Spinal cord (tissue), 9 donors: ENCODE measurements at regions not wholly inside any gene's neighbourhood (a gene's known extent, or its start where the extent isn't known, plus 50 kb on each side); places are given as distances from the start of the nearest gene placed in this dataset.

Experiments
- DNase-seq, 6 donors: peaks; one replicate each; pipeline versions ENCODE4 v3.0.0 to v3.0.0-alpha.2; 2013 to 2015; ENCODE audit warnings: low spot score in 6 of 6, low read depth in 4 of 6
- H3K27ac ChIP-seq: one replicate; pipeline ENCODE4 v1.5.1; 2013; ENCODE audit warnings: low read depth, low read length, control low read depth
- H3K27me3 ChIP-seq: one replicate; pipeline ENCODE4 v1.6.1; 2013; ENCODE audit warnings: low read length; ENCODE audit not compliant: control insufficient read depth, insufficient read depth
- H3K36me3 ChIP-seq: one replicate; pipeline ENCODE4 v1.6.1; 2013; ENCODE audit warnings: low read length; ENCODE audit not compliant: control insufficient read depth, insufficient read depth
- H3K4me1 ChIP-seq: one replicate; pipeline ENCODE4 v1.6.1; 2013; ENCODE audit warnings: low read length; ENCODE audit not compliant: control insufficient read depth, insufficient read depth
- H3K4me3 ChIP-seq: one replicate; pipeline ENCODE4 v1.5.1; 2013; ENCODE audit warnings: low read depth, low read length, control low read depth
- H3K9me3 ChIP-seq: one replicate; pipeline ENCODE4 v1.6.1; 2013; ENCODE audit warnings: low read length; ENCODE audit not compliant: control insufficient read depth, insufficient read depth
- WGBS: methylation state at CpG from one replicate; pipeline ENCODE4 v1.1.5; 2013; ENCODE audit warnings: missing lambda C conversion rate; ENCODE audit not compliant: insufficient coverage; 5-methylcytosine and 5-hydroxymethylcytosine counted together
- donor health status: healthy.

GRCh38 chr12:132439333-132439904 is 50.5 kb upstream of the FBRSL1 start:
- no peak for DNase-seq
- peaks cover 7% of the 10 kb centered on the region for H3K9me3 ChIP-seq
- peaks cover 18% of the 10 kb centered on the region for H3K4me1 ChIP-seq
- H3K27me3 ChIP-seq = no peaks in the 10 kb centered on the region
- 87% methylated on average over 28 of the region's 28 CpGs for WGBS
- H3K27ac ChIP-seq = no peak overlapping the region
- no peak overlapping the region for H3K4me3 ChIP-seq
- H3K36me3 ChIP-seq = no peaks in the 10 kb centered on the region

GRCh38 chr12:132438726-132439125 is 51.2 kb upstream of the FBRSL1 start:
- H3K27ac ChIP-seq = no peak overlapping the region
- H3K4me3 ChIP-seq = no peak overlapping the region
- H3K4me1 ChIP-seq = peaks cover 13% of the 10 kb centered on the region
- 95% methylated on average over 28 of the region's 28 CpGs for WGBS
- no peaks in the 10 kb centered on the region for H3K36me3 ChIP-seq
- no peak for DNase-seq
- H3K9me3 ChIP-seq = peaks cover 7% of the 10 kb centered on the region
- H3K27me3 ChIP-seq = no peaks in the 10 kb centered on the region

GRCh38 chr12:132437943-132438700 is 51.8 kb upstream of the FBRSL1 start:
- Histone ChIP-seq H3K36me3 (no peaks in the 10 kb centered on the region), H3K27ac (no peak overlapping the region)

GRCh38 chr12:132437252-132437932 is 52.6 kb upstream of the FBRSL1 start:
- 65% methylated on average over 11 of the region's 15 CpGs for WGBS
- no peak overlapping the region for H3K4me3 ChIP-seq
- H3K4me1 ChIP-seq = peaks cover 26% of the 10 kb centered on the region
- H3K36me3 ChIP-seq = no peaks in the 10 kb centered on the region
- H3K27ac ChIP-seq = no peak overlapping the region
- no peak for DNase-seq
- peaks cover 7% of the 10 kb centered on the region for H3K9me3 ChIP-seq
- H3K27me3 ChIP-seq = no peaks in the 10 kb centered on the region

More at GRCh38 chr12:132437943-132438700, 51.8 kb upstream of the FBRSL1 start:
- DNase-seq = no peak
- WGBS = 76% methylated on average over 28 of the region's 30 CpGs
- Histone ChIP-seq H3K4me3 (no peak overlapping the region), H3K4me1 (peaks cover 19% of the 10 kb centered on the region), H3K9me3 (peaks cover 7% of the 10 kb centered on the region), H3K27me3 (no peaks in the 10 kb centered on the region)

GRCh38 chr12:132436791-132437251 is 53.1 kb upstream of the FBRSL1 start:
- Histone ChIP-seq H3K9me3 (peaks cover 7% of the 10 kb centered on the region), H3K36me3 (no peaks in the 10 kb centered on the region), H3K27me3 (no peaks in the 10 kb centered on the region), H3K4me3 (no peak overlapping the region), H3K4me1 (peaks cover 32% of the 10 kb centered on the region), H3K27ac (no peak overlapping the region)
- DNase-seq = no peak
- 71% methylated on average over 13 of the region's 17 CpGs for WGBS

DNA sequence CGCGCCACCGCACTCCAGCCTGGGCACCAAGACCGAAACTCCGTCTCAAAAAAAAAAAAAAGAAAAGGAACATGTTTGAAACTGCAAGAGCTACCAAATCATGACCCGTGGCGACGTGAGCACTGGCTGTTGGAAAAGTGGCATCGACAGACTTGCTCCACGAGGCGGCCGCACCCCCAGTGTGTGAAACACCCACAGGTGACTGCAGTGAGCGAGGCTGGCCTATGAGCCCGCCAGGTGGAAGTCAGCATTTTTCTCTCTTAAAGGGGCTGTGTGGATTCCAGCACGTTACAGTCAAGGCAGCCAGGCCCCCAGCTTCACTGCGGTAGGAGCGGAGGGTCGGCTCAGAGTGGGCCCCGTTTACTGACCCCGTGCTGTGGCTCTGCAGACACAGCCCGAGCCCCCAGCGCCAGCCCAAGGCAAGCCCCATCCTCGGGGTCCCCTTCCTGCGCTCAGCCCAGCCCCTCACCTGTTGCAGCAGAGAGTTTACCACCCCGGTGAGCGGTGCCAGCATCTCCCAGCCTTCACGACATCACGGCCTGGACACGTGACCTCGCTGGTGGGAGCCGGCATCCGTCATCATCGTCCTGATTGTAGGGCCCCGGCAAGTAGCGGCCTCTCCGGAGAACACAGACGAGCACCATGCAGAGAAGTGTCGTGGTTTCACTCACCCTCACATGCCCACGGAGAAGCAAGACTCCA is 54.3 kb upstream of the FBRSL1 start:
- peaks cover 41% of the 10 kb centered on the region for H3K4me1 ChIP-seq

DNA sequence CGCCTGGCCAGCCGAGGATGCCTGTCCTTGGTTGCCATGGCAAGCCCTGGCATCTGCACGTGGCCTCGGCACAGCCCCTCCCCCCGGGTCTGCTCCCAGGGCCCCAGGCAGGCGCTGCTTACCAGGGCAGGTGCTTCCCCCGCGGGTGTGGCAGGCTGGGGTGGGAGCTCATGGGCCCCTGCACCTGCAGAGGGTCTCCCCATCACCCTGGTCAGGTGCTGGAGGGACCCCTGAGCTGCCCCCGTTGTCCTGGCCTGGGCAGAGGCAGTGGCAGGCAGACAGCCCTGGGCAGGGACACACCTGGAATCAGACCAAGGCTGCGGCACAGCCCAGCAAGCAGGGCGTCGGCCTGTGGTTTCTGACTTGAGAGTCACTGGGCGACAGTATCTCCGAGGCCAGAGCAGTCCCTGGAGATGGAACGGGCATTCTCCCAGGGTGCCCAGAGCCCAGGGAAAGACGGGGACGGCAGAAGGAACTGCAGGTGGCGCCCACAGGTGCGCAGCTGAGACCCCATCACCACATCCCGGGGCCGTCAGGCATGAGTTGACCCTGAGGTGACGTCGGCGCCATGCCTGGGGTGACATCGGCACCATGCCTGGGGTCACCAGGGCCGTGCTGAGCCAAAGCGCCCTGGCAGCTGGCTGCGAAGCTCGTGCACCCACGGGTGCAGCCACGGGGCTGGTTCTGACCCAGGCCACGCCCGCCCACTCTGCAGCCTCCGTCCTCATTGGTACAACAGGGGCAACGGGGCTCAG is 56.1 kb upstream of the FBRSL1 start:
- Histone ChIP-seq H3K36me3 (no peaks in the 10 kb centered on the region), H3K9me3 (peaks cover 7% of the 10 kb centered on the region), H3K4me3 (no peak overlapping the region), H3K4me1 (peaks cover 59% of the 10 kb centered on the region), H3K27ac (no peak overlapping the region), H3K27me3 (no peaks in the 10 kb centered on the region)
- DNase-seq = no peak
- 72% methylated on average over 35 of the region's 35 CpGs for WGBS

More for the DNA sequence above, 54.3 kb upstream of the FBRSL1 start:
- H3K36me3 ChIP-seq = no peaks in the 10 kb centered on the region
- H3K27me3 ChIP-seq = no peaks in the 10 kb centered on the region
- 97% methylated on average over 39 of the region's 39 CpGs for WGBS
- H3K4me3 ChIP-seq = no peak overlapping the region
- no peak overlapping the region for H3K27ac ChIP-seq
- H3K9me3 ChIP-seq = peaks cover 7% of the 10 kb centered on the region
- DNase-seq = no peak

DNA sequence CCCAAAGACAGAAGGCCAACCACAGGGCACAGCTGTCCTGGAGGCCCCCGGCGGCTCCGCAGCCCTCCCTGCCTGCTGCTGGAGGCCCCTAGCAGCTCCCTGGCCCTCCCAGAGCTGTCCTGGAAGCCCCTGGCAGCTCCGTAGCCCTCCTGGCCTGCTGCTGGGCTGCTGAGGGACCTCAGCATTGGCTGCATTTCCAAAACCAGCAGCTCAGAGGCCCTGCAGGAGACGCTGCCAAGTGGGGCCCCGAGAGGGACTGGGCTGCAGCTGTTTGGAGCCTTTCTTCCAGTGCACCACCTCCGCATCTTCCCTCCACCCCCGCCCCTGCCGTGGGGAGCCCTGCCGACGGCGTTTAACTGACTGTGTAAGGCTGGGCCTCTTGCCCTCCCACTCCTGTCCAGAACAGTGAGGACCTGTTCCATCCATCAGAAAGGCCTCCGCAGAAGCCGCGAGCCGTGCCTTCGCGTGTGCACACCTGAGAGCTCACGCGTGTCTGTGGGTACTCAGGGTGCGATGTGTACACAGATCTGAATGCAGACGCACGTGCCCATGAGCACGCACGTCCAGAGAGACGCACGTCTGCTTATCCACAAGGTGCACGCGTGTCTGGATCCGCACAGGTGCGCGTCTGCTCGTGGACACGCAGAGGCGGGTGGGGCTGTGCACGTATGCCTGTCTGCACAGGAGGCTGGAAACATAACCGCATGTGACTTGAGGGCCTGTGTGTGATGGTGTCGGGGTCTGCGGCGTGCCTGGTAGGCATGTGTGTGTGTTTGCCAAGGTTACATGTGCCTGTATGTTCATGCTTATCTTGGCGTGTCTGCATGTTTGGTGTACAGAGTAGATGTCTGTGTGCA is 57.0 kb upstream of the FBRSL1 start:
- no peaks in the 10 kb centered on the region for H3K36me3 ChIP-seq
- no peaks in the 10 kb centered on the region for H3K27me3 ChIP-seq
- H3K27ac ChIP-seq = no peak overlapping the region
- peaks cover 7% of the 10 kb centered on the region for H3K9me3 ChIP-seq
- WGBS = 62% methylated on average over 41 of the region's 41 CpGs
- H3K4me1 ChIP-seq = peaks cover 59% of the 10 kb centered on the region
- H3K4me3 ChIP-seq = no peak overlapping the region
- peak in 2 of 6 donors; percentile 66 to 86 for DNase-seq
